ENCODE measurements at regions not wholly inside any gene's neighbourhood (a gene's known extent, or its start where the extent isn't known, plus 50 kb on each side); places are given as distances from the start of the nearest gene placed in this dataset.

GRCh38 chr9:30476826-30477225, 1907.6 kb upstream of the ACO1 start:
- Histone ChIP-seq H3K4me3 (ENCODE audit: insufficient read depth in 1 of 2, low read depth in 1 of 2, low read length in 2 of 2) (no peak overlapping the region), H3K36me3 (ENCODE audit: control insufficient read depth in 1 of 2, insufficient read depth in 2 of 2, low read depth in 1 of 2, low read length in 2 of 2) (no peaks in the 10 kb centered on the region), H2AK5ac (ENCODE audit: low read length, severe bottlenecking) (no peak overlapping the region), H3K4me2 (ENCODE audit: low read length, poor library complexity, severe bottlenecking) (no peak overlapping the region), H4K8ac (ENCODE audit: low read length) (no peak overlapping the region), H3K23ac (ENCODE audit: low read length in 2 of 2) (no peak overlapping the region), H3K79me1 (replicated peaks; ENCODE audit: low read length, poor library complexity, severe bottlenecking) (no peaks in the 10 kb centered on the region), H3K4ac (ENCODE audit: low read depth in 1 of 2, low read length in 2 of 2) (no peak overlapping the region), H2BK12ac (ENCODE audit: low read length in 2 of 2) (no peak overlapping the region), H3K9me3 (ENCODE audit: control insufficient read depth, low read length) (peaks cover 3% of the 10 kb centered on the region), H3K18ac (ENCODE audit: low read depth in 1 of 2, low read length in 2 of 2) (no peak overlapping the region), H3K27ac (ENCODE audit: low read length, poor library complexity, severe bottlenecking) (no peak overlapping the region), H2BK5ac (ENCODE audit: low read depth, low read length, poor library complexity, severe bottlenecking) (no peak overlapping the region), H3K14ac (ENCODE audit: low read length in 2 of 2) (no peak overlapping the region), H4K91ac (ENCODE audit: low read length) (no peak overlapping the region), H2BK15ac (ENCODE audit: low read depth, poor library complexity, severe bottlenecking) (no peak overlapping the region), H3K4me1 (ENCODE audit: control insufficient read depth, insufficient read depth, low read depth, low read length) (no peaks in the 10 kb centered on the region), H2AFZ (ENCODE audit: low read depth, low read length) (peak overlapping the region; percentile 63), H3K9ac (ENCODE audit: low read length) (no peak overlapping the region), H2BK120ac (ENCODE audit: low read depth, low read length) (no peak overlapping the region), H3K27me3 (ENCODE audit: control insufficient read depth in 1 of 2, insufficient read depth in 1 of 2, low read length in 2 of 2) (no peaks in the 10 kb centered on the region)
- no peak for DNase-seq
- WGBS: 91% methylated on average over 3 of the region's 4 CpGs

- Histone ChIP-seq H4K8ac (ENCODE audit: low read length) (no peak overlapping the region), H3K4me3 (ENCODE audit: insufficient read depth in 1 of 2, low read depth in 1 of 2, low read length in 2 of 2) (no peak overlapping the region), H2BK5ac (ENCODE audit: low read depth, low read length, poor library complexity, severe bottlenecking) (no peak overlapping the region), H2BK120ac (ENCODE audit: low read depth, low read length) (no peak overlapping the region), H3K36me3 (ENCODE audit: control insufficient read depth in 1 of 2, insufficient read depth in 2 of 2, low read depth in 1 of 2, low read length in 2 of 2) (no peaks in the 10 kb centered on the region), H3K9ac (ENCODE audit: low read length) (no peak overlapping the region), H3K27me3 (ENCODE audit: control insufficient read depth in 1 of 2, insufficient read depth in 1 of 2, low read length in 2 of 2) (no peaks in the 10 kb centered on the region), H3K18ac (ENCODE audit: low read depth in 1 of 2, low read length in 2 of 2) (no peak overlapping the region), H3K14ac (ENCODE audit: low read length in 2 of 2) (no peak overlapping the region), H3K4me1 (ENCODE audit: control insufficient read depth, insufficient read depth, low read depth, low read length) (no peaks in the 10 kb centered on the region), H3K4ac (ENCODE audit: low read depth in 1 of 2, low read length in 2 of 2) (no peak overlapping the region), H3K9me3 (ENCODE audit: control insufficient read depth, low read length) (peaks cover 9% of the 10 kb centered on the region), H3K4me2 (ENCODE audit: low read length, poor library complexity, severe bottlenecking) (no peak overlapping the region), H2BK15ac (ENCODE audit: low read depth, poor library complexity, severe bottlenecking) (no peak overlapping the region), H4K91ac (ENCODE audit: low read length) (no peak overlapping the region), H2AK5ac (ENCODE audit: low read length, severe bottlenecking) (no peak overlapping the region), H3K79me1 (replicated peaks; ENCODE audit: low read length, poor library complexity, severe bottlenecking) (no peaks in the 10 kb centered on the region), H3K27ac (ENCODE audit: low read length, poor library complexity, severe bottlenecking) (no peak overlapping the region), H3K23ac (ENCODE audit: low read length in 2 of 2) (no peak overlapping the region), H2AFZ (ENCODE audit: low read depth, low read length) (no peak overlapping the region), H2BK12ac (ENCODE audit: low read length in 2 of 2) (no peak overlapping the region)
- WGBS: no CpG with 5 or more reads among the region's 1 CpG
- DNase-seq: no peak
Measured at GRCh38 chr9:30478684-30479083, 1905.8 kb upstream of the ACO1 start.

GRCh38 chr9:30482499-30482898, 1901.9 kb upstream of the ACO1 start:
- H3K9me3 ChIP-seq (ENCODE audit: control insufficient read depth, low read length): peaks cover 9% of the 10 kb centered on the region
- H3K9ac ChIP-seq (ENCODE audit: low read length): no peak overlapping the region
- no peak overlapping the region for H4K91ac ChIP-seq (ENCODE audit: low read length)
- no peak overlapping the region for H3K14ac ChIP-seq (ENCODE audit: low read length in 2 of 2)
- H2AFZ ChIP-seq (ENCODE audit: low read depth, low read length): no peak overlapping the region
- H4K8ac ChIP-seq (ENCODE audit: low read length): no peak overlapping the region
- no peak overlapping the region for H3K27ac ChIP-seq (ENCODE audit: low read length, poor library complexity, severe bottlenecking)
- H2BK12ac ChIP-seq (ENCODE audit: low read length in 2 of 2): no peak overlapping the region
- no peak overlapping the region for H3K4ac ChIP-seq (ENCODE audit: low read depth in 1 of 2, low read length in 2 of 2)
- H3K4me1 ChIP-seq (ENCODE audit: control insufficient read depth, insufficient read depth, low read depth, low read length): no peaks in the 10 kb centered on the region
- H3K79me1 ChIP-seq (replicated peaks; ENCODE audit: low read length, poor library complexity, severe bottlenecking): no peaks in the 10 kb centered on the region
- H3K4me3 ChIP-seq (ENCODE audit: insufficient read depth in 1 of 2, low read depth in 1 of 2, low read length in 2 of 2): no peak overlapping the region
- H3K4me2 ChIP-seq (ENCODE audit: low read length, poor library complexity, severe bottlenecking): no peak overlapping the region
- H3K23ac ChIP-seq (ENCODE audit: low read length in 2 of 2): no peak overlapping the region
- DNase-seq: no peak
- H3K27me3 ChIP-seq (ENCODE audit: control insufficient read depth in 1 of 2, insufficient read depth in 1 of 2, low read length in 2 of 2): no peaks in the 10 kb centered on the region
- no peaks in the 10 kb centered on the region for H3K36me3 ChIP-seq (ENCODE audit: control insufficient read depth in 1 of 2, insufficient read depth in 2 of 2, low read depth in 1 of 2, low read length in 2 of 2)
- 88% methylated on average over 4 of the region's 4 CpGs for WGBS
- no peak overlapping the region for H2BK5ac ChIP-seq (ENCODE audit: low read depth, low read length, poor library complexity, severe bottlenecking)
- no peak overlapping the region for H3K18ac ChIP-seq (ENCODE audit: low read depth in 1 of 2, low read length in 2 of 2)
- H2BK120ac ChIP-seq (ENCODE audit: low read depth, low read length): no peak overlapping the region
- H2BK15ac ChIP-seq (ENCODE audit: low read depth, poor library complexity, severe bottlenecking): no peak overlapping the region
- H2AK5ac ChIP-seq (ENCODE audit: low read length, severe bottlenecking): no peak overlapping the region

GRCh38 chr9:30484690-30485089, 1899.8 kb upstream of the ACO1 start:
- 89% methylated on average over 2 of the region's 2 CpGs for WGBS

More at GRCh38 chr9:30484690-30485089, 1899.8 kb upstream of the ACO1 start:
- Histone ChIP-seq H2BK5ac (ENCODE audit: low read depth, low read length, poor library complexity, severe bottlenecking) (no peak overlapping the region), H3K18ac (ENCODE audit: low read depth in 1 of 2, low read length in 2 of 2) (no peak overlapping the region), H3K27me3 (ENCODE audit: control insufficient read depth in 1 of 2, insufficient read depth in 1 of 2, low read length in 2 of 2) (no peaks in the 10 kb centered on the region), H3K4me3 (ENCODE audit: insufficient read depth in 1 of 2, low read depth in 1 of 2, low read length in 2 of 2) (no peak overlapping the region), H3K4me1 (ENCODE audit: control insufficient read depth, insufficient read depth, low read depth, low read length) (no peaks in the 10 kb centered on the region), H3K36me3 (ENCODE audit: control insufficient read depth in 1 of 2, insufficient read depth in 2 of 2, low read depth in 1 of 2, low read length in 2 of 2) (no peaks in the 10 kb centered on the region), H2AK5ac (ENCODE audit: low read length, severe bottlenecking) (no peak overlapping the region), H3K4ac (ENCODE audit: low read depth in 1 of 2, low read length in 2 of 2) (no peak overlapping the region), H2BK120ac (ENCODE audit: low read depth, low read length) (no peak overlapping the region), H3K9ac (ENCODE audit: low read length) (no peak overlapping the region), H3K27ac (ENCODE audit: low read length, poor library complexity, severe bottlenecking) (no peak overlapping the region), H2BK15ac (ENCODE audit: low read depth, poor library complexity, severe bottlenecking) (no peak overlapping the region), H3K23ac (ENCODE audit: low read length in 2 of 2) (no peak overlapping the region), H4K8ac (ENCODE audit: low read length) (no peak overlapping the region), H3K4me2 (ENCODE audit: low read length, poor library complexity, severe bottlenecking) (no peak overlapping the region), H3K14ac (ENCODE audit: low read length in 2 of 2) (no peak overlapping the region), H2AFZ (ENCODE audit: low read depth, low read length) (no peak overlapping the region), H4K91ac (ENCODE audit: low read length) (no peak overlapping the region), H3K79me1 (replicated peaks; ENCODE audit: low read length, poor library complexity, severe bottlenecking) (no peaks in the 10 kb centered on the region), H2BK12ac (ENCODE audit: low read length in 2 of 2) (no peak overlapping the region), H3K9me3 (ENCODE audit: control insufficient read depth, low read length) (peaks cover 9% of the 10 kb centered on the region)
- DNase-seq: no peak
